B cell (primary cell): ENCODE measurements at regions not wholly inside any gene's neighbourhood (a gene's known extent, or its start where the extent isn't known, plus 50 kb on each side); places are given as distances from the start of the nearest gene placed in this dataset.

ENCODE experiments used
- ATAC-seq: fragments of 200-7000 bp; cut with Tn5 transposase; one replicate; pipeline ENCODE4 v1.10.0; 2021; ENCODE audit warnings: low read depth, mild to moderate bottlenecking, moderate number of reproducible peaks, moderate library complexity
- CTCF ChIA-PET: fragments of 350-600 bp; sonication (Branson Sonifier 250); formaldehyde crosslinking; loops from one replicate; lab custom pipeline; 2021; ENCODE audit warnings: antibody characterized with exemption, inconsistent platforms; lab: Charles Lee
- POLR2A ChIA-PET: fragments of 350-600 bp; sonication (Branson Sonifier 250); formaldehyde crosslinking; loops from one replicate; lab custom pipeline; 2021; ENCODE audit warnings: antibody characterized with exemption; lab: Charles Lee
- DNase-seq: peaks from one replicate; pipeline ENCODE4 v3.0.0; 2013
- H2AFZ ChIP-seq: 2 replicates; pipeline ENCODE4 v1.6.1; 2012; ENCODE audit warnings: mild to moderate bottlenecking, low read depth, low read length; ENCODE audit not compliant: insufficient read depth, poor library complexity, severe bottlenecking
- H3K27ac ChIP-seq, 2 donors: 1 replicate in 1 of 2; 2 replicates in 1 of 2; pipeline ENCODE4 v1.5.1; 2012 to 2013; ENCODE audit warnings: low read length in 2 of 2, mild to moderate bottlenecking in 2 of 2, moderate library complexity in 1 of 2
- H3K27me3 ChIP-seq, 4 experiments: fragments of 200-600 bp in 1 of 4; sonication (generic) in 1 of 4; replicated peaks in 1 of 4; 1 replicate in 2 of 4; 2 replicates in 2 of 4; pipeline versions ENCODE4 v1.6.1 to v1.7.0; 2013 to 2016; ENCODE audit warnings: low read length in 3 of 4, mild to moderate bottlenecking in 2 of 4, mixed read lengths in 1 of 4, moderate library complexity in 1 of 4; ENCODE audit not compliant: insufficient read depth in 4 of 4, control insufficient read depth in 3 of 4; ENCODE audit errors: control extremely low read depth in 1 of 4
- H3K36me3 ChIP-seq, 2 experiments: replicated peaks in 1 of 2; 1 replicate in 1 of 2; 2 replicates in 1 of 2; pipeline versions ENCODE4 v1.6.1 to v1.7.1; 2013; ENCODE audit warnings: low read length in 1 of 2; ENCODE audit not compliant: insufficient read depth in 2 of 2, control insufficient read depth in 1 of 2; ENCODE audit errors: control extremely low read depth in 1 of 2, extremely low read depth in 1 of 2
- H3K4me1 ChIP-seq, 2 donors: fragments of 200-600 bp in 1 of 2; sonication (generic) in 1 of 2; 1 replicate in 1 of 2; 2 replicates in 1 of 2; pipeline versions ENCODE4 v1.5.1 to v1.6.1; 2013 to 2017; ENCODE audit warnings: low read length in 2 of 2; ENCODE audit not compliant: control insufficient read depth in 2 of 2, insufficient read depth in 2 of 2
- H3K4me2 ChIP-seq: replicated peaks from 2 replicates; pipeline ENCODE3; 2012; ENCODE audit warnings: mild to moderate bottlenecking, low read depth, low read length; ENCODE audit not compliant: poor library complexity, severe bottlenecking
- H3K4me3 ChIP-seq, 5 experiments: fragments of 200-600 bp in 1 of 5; sonication (generic) in 1 of 5; 1 replicate in 3 of 5; 2 replicates in 2 of 5; pipeline versions ENCODE4 v1.5.1 to v1.7.0; 2011 to 2016; ENCODE audit warnings: low read length in 4 of 5, mild to moderate bottlenecking in 4 of 5, low read depth in 2 of 5, control low read depth in 1 of 5, moderate library complexity in 1 of 5; ENCODE audit not compliant: insufficient read depth in 1 of 5; ENCODE audit errors: control extremely low read depth in 1 of 5, extremely low read depth in 1 of 5
- H3K79me2 ChIP-seq: fragments of 200-600 bp; sonication (generic); one replicate; pipeline ENCODE4 v1.6.0; 2016; ENCODE audit warnings: low read length; ENCODE audit not compliant: control insufficient read depth, insufficient read depth
- H3K9ac ChIP-seq: fragments of 200-600 bp; sonication (generic); 2 replicates; pipeline ENCODE4 v1.6.1; 2017; ENCODE audit warnings: mild to moderate bottlenecking, low read length, moderate library complexity
- H3K9me3 ChIP-seq, 3 donors: one replicate each; pipeline versions ENCODE4 v1.6.1 to v1.7.1; 2013; ENCODE audit warnings: low read length in 2 of 3; ENCODE audit not compliant: control insufficient read depth in 2 of 3, insufficient read depth in 1 of 3; ENCODE audit errors: control extremely low read depth in 1 of 3
- H4K20me1 ChIP-seq: 2 replicates; pipeline ENCODE4 v1.6.0; 2012; ENCODE audit warnings: mild to moderate bottlenecking, low read length; ENCODE audit not compliant: insufficient read depth, control insufficient read depth, poor library complexity, severe bottlenecking
- H3K27ac Mint-ChIP-seq: one replicate; pipeline ENCODE4 v1.8.0; 2021; ENCODE audit warnings: mixed read lengths
- H3K27me3 Mint-ChIP-seq: one replicate; pipeline ENCODE4 v1.8.0; 2021; ENCODE audit warnings: mixed read lengths
- H3K4me1 Mint-ChIP-seq: one replicate; pipeline ENCODE4 v1.8.0; 2021; ENCODE audit warnings: mixed read lengths
- H3K4me3 Mint-ChIP-seq: one replicate; pipeline ENCODE4 v1.8.0; 2021; ENCODE audit warnings: mixed read lengths
- H3K9me3 Mint-ChIP-seq: one replicate; pipeline ENCODE4 v1.8.0; 2022; ENCODE audit warnings: mixed read lengths; ENCODE audit not compliant: insufficient read depth
- CTCF ChIP-seq: fragments of 200-600 bp; IDR thresholded peaks from one replicate; pipeline ENCODE4 v1.8.0; 2022; ENCODE audit warnings: antibody characterized with exemption, mild to moderate bottlenecking
- EZH2 ChIP-seq: IDR thresholded peaks from 2 replicates; pipeline ENCODE4 v1.6.1; 2012; ENCODE audit warnings: borderline replicate concordance, low read depth, mild to moderate bottlenecking, moderate library complexity, low read length; ENCODE audit not compliant: insufficient read depth, poor library complexity, severe bottlenecking
- WGBS: methylation state at CpG from one replicate; pipeline ENCODE4 v1.1.5; 2013; ENCODE audit warnings: missing lambda C conversion rate; ENCODE audit not compliant: insufficient coverage; 5-methylcytosine and 5-hydroxymethylcytosine counted together
- intact Hi-C: fragments of 100-400 bp; cut with micrococcal nuclease; formaldehyde crosslinking; loops from one replicate; pipeline ENCODE4 v1.10.0; 2022

GRCh38 chr12:90020014-90020413, 311.4 kb upstream of the ATP2B1 start:
- CTCF ChIA-PET: interaction anchor here (1.4 to 1.8 kb wide), 2 partner anchors 83 to 476 kb away, joined by 4 to 10 read pairs; no protein-coding TSS in a partner anchor
- Histone ChIP-seq H3K9me3 (no peaks in the 10 kb centered on the region), H3K9ac (no peak overlapping the region), H4K20me1 (no peaks in the 10 kb centered on the region), H3K79me2 (no peaks in the 10 kb centered on the region), H3K4me3 (no peak overlapping the region), H3K27ac (no peak overlapping the region), H3K4me1 (no peaks in the 10 kb centered on the region), H3K27me3 (no peaks in the 10 kb centered on the region), H3K36me3 (no peaks in the 10 kb centered on the region), H3K4me2 (no peak overlapping the region), H2AFZ (no peak overlapping the region)
- WGBS: no CpG with 5 or more reads among the region's 1 CpG
- Mint-ChIP-seq H3K27me3 (no peaks in the 10 kb centered on the region), H3K27ac (no peak overlapping the region), H3K4me1 (no peaks in the 10 kb centered on the region), H3K9me3 (no peaks in the 10 kb centered on the region), H3K4me3 (no peak overlapping the region)
- POLR2A ChIA-PET: no interaction called here
- ATAC-seq (no peak), DNase-seq (no peak)
- TF ChIP-seq EZH2 (no peak), CTCF (no peak)
- intact Hi-C loops: no loop called here

GRCh38 chr12:90017316-90017715, 308.7 kb upstream of the ATP2B1 start:
- Histone ChIP-seq H3K9me3 (no peaks in the 10 kb centered on the region), H2AFZ (no peak overlapping the region), H3K79me2 (peaks cover 5% of the 10 kb centered on the region), H3K4me2 (no peak overlapping the region), H3K36me3 (no peaks in the 10 kb centered on the region), H3K27me3 (no peaks in the 10 kb centered on the region), H3K4me1 (no peaks in the 10 kb centered on the region), H3K27ac (no peak overlapping the region), H3K9ac (no peak overlapping the region), H3K4me3 (no peak overlapping the region), H4K20me1 (no peaks in the 10 kb centered on the region)
- no CpG with 5 or more reads among the region's 2 CpGs for WGBS
- Mint-ChIP-seq H3K4me3 (no peak overlapping the region), H3K4me1 (peaks cover 9% of the 10 kb centered on the region), H3K27ac (no peak overlapping the region), H3K9me3 (no peaks in the 10 kb centered on the region), H3K27me3 (no peaks in the 10 kb centered on the region)
- intact Hi-C loops: no loop called here
- no peak for ATAC-seq
- POLR2A ChIA-PET: no interaction called here
- TF ChIP-seq CTCF (no peak), EZH2 (no peak)
- DNase-seq: no peak
- CTCF ChIA-PET: interaction anchor here (1.0 to 1.7 kb wide), 2 partner anchors 399 to 473 kb away, joined by 3 read pairs; no protein-coding TSS in a partner anchor
